Skin of body (tissue), 2 donors: ENCODE measurements at regions not wholly inside any gene's neighbourhood (a gene's known extent, or its start where the extent isn't known, plus 50 kb on each side); places are given as distances from the start of the nearest gene placed in this dataset. TPM values are rescaled to one million over a fixed set of nuclear protein-coding genes. Genes with fewer than 3 reads are reported as not detected.
"Not testable (repeated sequence)": the region's sequence is repeated elsewhere in the genome, so short reads cannot be mapped to it uniquely, and the experiment has no call there.

Source experiments
- DNase-seq: peaks from one replicate; lab custom pipeline; 2025; lab: John Stamatoyannopoulos, UW
- small RNA-seq: library from RNA; depleted of rRNA; stranded (forward); fragments of <200 nt; gene quantifications from one replicate; pipeline ENCODE3, GENCODE V24; 2014; ENCODE audit warnings: low replicate concordance

DNA sequence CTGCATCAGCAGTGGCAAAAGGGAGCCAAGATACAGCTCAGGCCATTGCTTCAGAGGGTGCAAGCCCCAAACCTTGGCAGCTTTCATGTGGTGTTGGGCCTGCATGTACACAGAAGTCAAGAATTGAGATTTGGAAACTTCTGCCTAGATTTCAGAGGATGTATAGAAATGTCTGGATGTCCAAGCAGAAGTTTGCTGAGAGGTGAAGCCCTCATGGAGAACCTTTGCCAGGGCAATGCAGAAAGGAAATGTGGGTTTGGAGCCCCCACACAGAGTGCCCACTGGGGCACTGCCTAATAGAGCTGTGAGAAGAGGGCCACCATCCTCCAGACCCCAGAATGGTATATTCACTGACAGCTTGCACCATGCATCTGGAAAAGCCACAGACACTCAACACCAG is 51.3 kb upstream of the DCLK2 start:
- not testable (repeated sequence) for DNase-seq

Small RNA genes in the stretch of these regions (small RNA-seq; reads per million reads assigned to genes)
- gene RNA5SP167 (not detected), gene RNU6-1230P (not detected)
